IPS-NIHi7 (cell line): ENCODE measurements at regions not wholly inside any gene's neighbourhood (a gene's known extent, or its start where the extent isn't known, plus 50 kb on each side); places are given as distances from the start of the nearest gene placed in this dataset.
"Not testable (repeated sequence)": the region's sequence is repeated elsewhere in the genome, so short reads cannot be mapped to it uniquely, and the experiment has no call there.

ENCODE experiments used
- DNase-seq: peaks from one replicate; pipeline ENCODE4 v3.0.0; 2012; ENCODE audit warnings: mixed read lengths; ENCODE audit errors: extremely low spot score

DNA sequence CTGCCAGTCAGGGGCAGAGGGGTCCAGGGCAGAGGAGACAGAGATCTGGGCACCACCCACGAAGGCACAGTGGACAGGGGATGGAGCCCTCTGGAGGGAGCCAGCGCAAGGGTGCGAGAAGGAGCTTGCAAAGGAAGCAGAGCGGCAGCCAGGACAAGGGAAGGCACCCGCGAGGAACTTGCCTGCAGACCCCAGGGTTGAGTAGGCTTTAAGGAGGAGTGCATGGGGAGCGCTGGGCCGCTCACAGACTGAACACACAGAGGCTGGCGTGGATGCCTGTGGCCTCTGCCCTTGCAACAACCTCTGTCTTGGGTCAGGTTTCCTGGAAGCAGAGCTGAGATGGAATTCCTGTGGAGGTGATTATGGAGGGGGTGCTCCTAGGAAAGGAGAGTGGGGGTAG, 374.4 kb downstream of the CNTNAP3B start:
- not testable (repeated sequence) for DNase-seq

- not testable (repeated sequence) for DNase-seq
These were observed 374.8 kb downstream of the CNTNAP3B start for GRCh38 chr9:41754403-41754802.

DNA sequence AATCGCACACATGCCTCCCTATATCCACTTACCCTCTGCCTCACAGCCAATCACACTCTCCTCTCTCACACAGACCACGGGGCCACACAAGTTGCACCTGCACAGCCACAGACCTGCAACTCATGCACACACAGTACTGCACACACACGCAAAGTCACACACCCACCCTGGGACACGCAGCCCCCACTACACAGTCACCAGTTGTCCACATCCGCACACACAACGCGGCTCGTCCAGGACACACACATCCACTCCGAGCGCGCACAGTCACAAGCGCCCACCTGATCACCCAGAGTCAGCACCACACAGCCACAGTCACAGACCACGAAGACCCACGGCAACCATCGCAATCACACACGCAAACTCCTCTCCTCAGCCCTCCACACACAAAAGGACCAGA, 387.3 kb downstream of the CNTNAP3B start:
- DNase-seq: not testable (repeated sequence)

DNA sequence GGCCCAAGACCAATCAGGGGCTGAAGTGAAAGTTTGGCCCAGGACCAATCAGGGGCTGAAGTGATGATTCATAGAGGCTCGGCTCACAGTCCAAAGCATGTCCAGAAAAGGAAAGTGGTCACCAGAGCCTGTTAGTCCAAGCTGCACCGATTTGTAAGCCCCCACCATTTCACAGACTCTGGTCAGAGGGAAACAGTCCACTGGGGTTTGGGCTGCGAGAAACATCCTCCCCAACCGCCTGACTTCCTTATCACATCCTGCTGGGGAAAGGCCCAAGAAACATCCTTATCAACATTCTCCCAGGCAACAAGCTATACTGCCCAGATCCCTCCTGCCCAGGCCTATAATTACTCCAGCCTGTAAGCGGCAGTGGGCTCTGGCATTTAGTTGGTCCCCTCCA, 388.1 kb downstream of the CNTNAP3B start:
- not testable (repeated sequence) for DNase-seq

GRCh38 chr9:41738681-41739080, 390.5 kb downstream of the CNTNAP3B start:
- DNase-seq: not testable (repeated sequence)

- DNase-seq: not testable (repeated sequence)
These were observed 430.0 kb downstream of the CNTNAP3B start for GRCh38 chr9:41699190-41699589.

DNA sequence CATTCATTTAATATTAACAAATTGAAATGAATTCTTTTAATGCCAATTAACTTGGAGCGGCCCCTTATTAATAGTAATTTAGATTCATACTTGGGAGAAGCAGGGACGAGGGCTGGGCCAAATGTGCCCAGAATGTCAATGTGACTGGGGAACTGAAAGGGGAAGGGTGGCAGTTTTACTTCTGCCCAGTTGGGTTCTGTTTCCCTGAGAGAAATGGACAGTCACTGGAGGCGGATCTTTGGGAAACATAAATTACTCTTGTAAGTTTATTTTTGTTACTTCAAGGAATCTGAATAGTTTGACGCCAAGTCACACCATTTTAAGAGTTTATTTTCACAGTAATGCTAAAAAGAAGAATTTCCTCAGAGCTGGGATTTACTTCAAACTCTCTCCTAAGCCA, 432.1 kb downstream of the CNTNAP3B start:
- not testable (repeated sequence) for DNase-seq

GRCh38 chr9:41679312-41679711, 449.9 kb downstream of the CNTNAP3B start:
- DNase-seq: not testable (repeated sequence)

GRCh38 chr9:41663497-41664036, 465.7 kb downstream of the CNTNAP3B start:
- peak; percentile 8 for DNase-seq

DNA sequence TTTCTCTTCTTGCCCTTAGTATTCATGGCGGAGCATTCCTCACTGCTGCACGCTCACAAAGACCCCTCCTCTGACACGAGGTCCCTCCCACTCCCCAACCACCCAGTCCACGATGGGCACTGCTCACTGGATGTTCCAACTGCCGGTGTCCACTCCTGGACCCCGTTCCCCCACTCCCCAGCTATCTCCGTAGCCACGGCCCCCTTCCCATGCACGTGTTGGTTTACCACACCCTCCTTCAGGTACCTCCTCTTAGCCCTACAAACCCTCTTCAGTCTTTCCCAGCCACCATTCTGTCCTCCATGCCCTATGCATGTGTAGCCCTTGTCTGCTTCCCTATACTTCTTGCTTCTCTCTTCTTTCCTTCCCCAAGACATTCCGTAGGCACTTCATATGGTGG, 469.6 kb upstream of the ZNG1F start:
- DNase-seq: not testable (repeated sequence)

DNA sequence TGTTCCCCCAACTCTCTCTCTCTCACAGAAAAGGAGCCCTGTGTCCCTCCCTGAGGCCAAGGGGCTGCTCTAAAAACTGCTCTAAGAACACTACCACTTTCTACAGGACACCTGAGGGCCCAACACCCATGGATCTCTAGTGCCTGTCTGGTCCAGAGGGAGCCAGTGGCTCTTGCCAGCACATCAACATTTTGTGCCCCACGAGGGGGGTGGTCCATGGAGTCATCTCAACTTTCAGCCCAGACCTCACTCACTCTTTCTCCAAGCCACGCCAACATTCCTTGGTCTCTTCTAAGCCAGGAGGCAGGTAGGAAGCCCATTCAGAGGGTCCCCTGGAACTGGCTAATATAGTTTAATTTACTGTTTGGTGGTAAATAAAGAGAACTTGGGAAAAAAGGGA, 469.0 kb upstream of the ZNG1F start:
- DNase-seq: not testable (repeated sequence)

GRCh38 chr9:41657141-41657540, 468.0 kb upstream of the ZNG1F start:
- DNase-seq: not testable (repeated sequence)

- not testable (repeated sequence) for DNase-seq
These were observed 466.0 kb upstream of the ZNG1F start for GRCh38 chr9:41655071-41655554.

DNA sequence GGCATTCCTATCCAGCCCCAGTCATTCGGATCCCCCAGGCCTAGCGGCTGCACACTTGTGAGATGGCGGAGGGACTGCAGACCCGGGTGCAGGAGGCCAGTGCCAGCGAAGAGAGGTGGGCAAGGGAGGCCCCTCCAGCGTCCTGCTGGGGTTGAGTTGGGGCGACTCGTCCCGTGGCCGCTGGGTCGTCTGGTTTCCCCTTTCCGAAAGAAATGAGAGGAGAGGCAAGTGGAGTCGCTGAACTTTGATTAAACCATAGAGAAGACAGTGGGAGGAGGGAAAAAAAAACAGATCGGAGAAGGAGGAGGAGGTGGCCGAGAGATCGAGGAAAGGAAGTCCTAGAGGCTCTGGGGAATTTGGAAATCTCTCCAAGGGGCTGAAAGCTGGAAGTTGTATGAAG, 465.2 kb upstream of the ZNG1F start:
- not testable (repeated sequence) for DNase-seq

GRCh38 chr9:41653560-41654340, 464.6 kb upstream of the ZNG1F start:
- not testable (repeated sequence) for DNase-seq

DNA sequence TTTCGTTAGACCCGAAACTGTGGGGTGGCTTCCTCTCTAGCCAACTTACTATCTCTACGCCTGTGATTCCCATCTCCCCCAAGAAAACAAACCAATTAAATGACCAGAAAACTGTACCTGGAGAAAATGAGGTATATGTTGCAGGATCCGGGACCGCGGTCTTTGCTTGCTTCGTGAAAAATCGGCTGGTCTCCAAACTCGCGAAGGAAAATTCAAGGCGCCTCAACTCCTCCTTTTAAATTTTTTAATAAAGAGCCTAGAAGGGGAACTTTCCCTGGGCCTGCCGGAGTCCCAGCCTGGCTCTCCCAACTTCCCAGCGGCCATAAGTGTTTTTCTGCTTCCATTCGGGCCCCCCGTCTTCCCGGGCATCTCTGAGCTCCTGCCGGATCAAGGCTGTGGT, 463.7 kb upstream of the ZNG1F start:
- not testable (repeated sequence) for DNase-seq

GRCh38 chr9:41652100-41652713, 463.1 kb upstream of the ZNG1F start:
- DNase-seq: not testable (repeated sequence)

DNA sequence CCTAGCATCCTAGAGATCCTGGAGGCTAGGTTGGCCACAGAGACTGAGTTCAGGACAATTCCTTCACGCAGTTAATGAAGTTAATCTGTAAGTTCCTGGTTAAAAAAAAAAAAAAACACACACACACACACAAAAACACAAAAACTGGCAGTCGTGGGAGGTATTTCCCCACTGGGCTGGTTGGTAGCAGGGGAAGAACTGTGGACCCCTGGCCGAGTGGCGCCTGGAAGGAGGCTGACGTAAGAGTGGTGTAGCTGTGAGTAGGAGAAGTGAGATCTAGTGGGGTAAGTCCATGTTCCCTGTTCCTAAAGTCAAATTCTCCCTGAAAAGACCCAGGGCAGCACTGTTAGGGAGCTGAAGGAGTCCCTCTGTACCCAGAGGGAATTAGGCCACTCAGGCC, 461.0 kb upstream of the ZNG1F start:
- DNase-seq: not testable (repeated sequence)

DNA sequence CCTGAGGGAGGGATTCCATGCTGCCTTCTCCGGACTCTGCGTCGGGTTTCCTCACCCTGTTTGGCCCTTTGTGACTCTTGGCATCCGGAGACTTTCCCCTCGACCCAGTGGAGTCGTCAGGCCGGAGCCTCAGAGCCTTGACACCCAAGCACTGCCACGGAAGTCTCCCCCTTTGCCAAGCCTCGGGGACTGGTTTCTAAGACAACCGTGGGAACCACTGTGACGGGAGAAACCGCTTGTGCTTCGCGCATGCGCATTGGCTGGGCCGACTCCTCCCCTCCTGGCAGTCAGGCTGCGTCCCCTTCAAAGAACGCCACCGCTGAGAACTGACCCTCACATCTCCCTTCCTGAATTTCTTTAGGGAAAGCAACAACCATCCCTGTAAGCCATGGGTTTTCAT, 459.4 kb upstream of the ZNG1F start:
- not testable (repeated sequence) for DNase-seq

- not testable (repeated sequence) for DNase-seq
These were observed 457.1 kb upstream of the ZNG1F start for GRCh38 chr9:41646246-41646645.

DNA sequence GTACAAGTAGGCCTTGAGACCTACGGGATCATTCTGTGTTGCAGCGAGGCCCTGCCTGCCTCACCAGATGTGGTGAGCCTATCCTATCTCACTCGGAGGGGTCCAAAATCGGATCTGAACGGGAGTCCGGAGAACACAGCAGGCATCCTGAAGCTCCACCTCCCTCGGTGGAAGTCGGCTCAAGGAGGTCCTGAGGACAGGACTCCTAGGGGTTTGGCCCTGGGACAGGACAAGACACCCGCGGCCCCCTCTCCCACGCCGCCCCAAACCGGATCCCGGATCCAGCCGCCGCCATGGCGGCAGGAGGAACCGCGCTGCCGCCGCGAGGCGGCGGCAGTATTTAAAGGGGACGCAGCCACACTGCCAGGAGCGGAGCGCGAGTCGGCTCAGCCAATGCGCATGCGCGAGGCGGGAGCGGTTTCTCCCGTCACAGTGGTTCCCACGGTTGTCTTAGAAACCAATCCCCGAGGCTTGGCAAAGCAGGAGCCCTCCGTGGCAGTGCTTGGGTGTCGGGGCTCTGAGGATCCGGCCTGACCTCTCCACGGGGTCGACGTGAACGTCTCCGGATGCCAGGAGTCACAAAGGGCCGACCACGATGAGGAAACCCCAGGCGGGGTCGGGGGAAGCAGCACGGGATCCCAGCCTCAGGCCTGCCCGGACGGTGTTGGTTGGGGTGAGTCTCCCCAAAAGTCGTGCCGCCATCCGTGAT, 454.6 kb upstream of the ZNG1F start:
- not testable (repeated sequence) for DNase-seq

- DNase-seq: not testable (repeated sequence)
These were observed 444.6 kb upstream of the ZNG1F start for GRCh38 chr9:41633726-41634125.
